NCI-H146 (cell line): ENCODE measurements at regions not wholly inside any gene's neighbourhood (a gene's known extent, or its start where the extent isn't known, plus 50 kb on each side); places are given as distances from the start of the nearest gene placed in this dataset.

Source experiments
- DNase-seq: peaks from one replicate; lab custom pipeline; 2025; lab: John Stamatoyannopoulos, UW

DNA sequence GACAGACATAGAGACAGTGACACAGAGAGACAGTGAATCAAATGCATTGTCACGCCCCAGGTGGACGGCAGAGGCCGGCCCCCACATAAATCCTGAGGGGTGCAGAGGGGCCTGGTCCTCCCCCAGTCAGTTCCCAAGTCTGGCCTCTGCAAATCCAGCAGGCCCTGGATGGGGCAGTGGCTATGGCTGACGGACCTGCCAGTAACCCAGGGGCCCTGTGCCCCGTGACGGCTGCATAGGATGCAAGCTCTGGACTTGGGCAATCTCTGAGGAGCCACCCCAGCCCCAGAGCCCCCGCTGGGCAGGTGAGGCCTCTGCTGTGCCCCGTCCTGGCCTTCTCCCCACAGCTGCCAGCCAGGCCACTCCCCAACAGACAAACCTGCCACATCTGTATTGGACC is 204.5 kb downstream of the BRD1 start:
- DNase-seq, result no peak

DNA sequence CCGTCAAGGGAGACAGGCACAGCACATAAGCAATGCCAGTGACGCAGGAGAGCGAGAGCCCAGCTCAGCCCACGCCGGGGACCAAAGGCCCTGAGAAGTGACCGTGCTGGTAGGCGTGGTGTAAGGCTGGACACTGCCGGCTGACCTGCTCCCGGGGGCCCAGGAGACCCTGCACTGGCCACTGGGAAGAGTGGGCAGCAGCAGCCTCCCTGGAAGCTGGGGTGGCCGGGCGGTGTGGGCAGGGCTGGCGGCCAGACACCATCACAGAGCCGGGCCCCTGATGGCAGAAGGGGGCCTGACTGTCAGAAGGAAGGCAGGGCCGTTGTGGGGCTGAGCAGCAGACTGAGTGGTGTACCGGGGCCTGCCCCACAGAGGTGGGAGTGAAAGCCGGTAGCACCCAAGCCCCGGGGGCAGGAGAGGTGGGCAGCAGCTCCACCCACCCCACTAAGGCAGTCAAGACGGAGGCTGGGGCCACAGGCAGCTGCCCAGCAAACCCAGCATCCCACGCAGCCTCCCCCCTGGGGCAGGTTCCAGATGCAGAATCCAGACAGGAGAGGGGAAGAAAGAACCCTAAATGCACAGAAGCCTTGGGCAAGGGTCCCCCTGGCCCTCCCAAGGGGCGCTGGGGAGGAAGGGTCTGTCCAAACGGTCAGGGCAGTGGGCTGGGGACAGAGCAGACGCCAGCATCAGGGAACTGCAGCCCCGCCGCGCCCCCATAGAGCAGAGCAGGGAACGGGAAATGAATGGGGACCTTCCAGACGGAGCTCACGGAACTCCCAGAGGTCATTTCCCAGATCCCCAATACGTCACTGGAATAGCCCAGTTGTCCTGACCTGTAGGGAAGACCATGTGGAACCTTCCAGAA is 205.2 kb downstream of the BRD1 start:
- no peak for DNase-seq

DNA sequence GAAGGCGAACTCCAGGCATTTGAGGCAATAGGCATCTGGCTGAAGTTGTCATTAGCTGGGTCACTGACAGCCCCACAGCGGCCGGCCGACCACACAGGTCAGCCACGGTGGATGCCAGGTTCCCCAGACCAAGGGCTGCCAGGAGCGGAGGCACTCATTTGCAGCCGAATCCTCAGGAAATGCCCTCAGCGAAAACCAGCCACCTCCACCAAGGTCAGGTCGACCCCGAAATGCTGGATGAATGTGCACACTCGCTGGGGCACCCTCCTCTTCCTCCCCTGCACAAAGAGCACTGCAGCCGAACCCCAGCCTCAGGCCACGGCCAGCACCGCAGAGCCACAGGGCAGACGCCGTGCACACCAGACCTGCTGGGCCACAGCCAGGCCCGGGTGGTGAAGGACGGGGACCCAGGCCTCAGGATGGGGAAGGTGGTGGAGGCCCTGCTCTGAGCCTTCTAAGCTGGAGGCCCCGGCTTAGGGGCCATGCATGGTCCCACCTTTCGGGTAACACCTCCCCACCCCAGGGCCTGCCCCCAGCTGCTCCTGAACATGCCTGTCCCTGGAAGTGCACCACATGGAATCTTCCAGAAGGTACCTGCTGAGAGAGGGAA is 206.0 kb downstream of the BRD1 start:
- DNase-seq, result no peak

DNA sequence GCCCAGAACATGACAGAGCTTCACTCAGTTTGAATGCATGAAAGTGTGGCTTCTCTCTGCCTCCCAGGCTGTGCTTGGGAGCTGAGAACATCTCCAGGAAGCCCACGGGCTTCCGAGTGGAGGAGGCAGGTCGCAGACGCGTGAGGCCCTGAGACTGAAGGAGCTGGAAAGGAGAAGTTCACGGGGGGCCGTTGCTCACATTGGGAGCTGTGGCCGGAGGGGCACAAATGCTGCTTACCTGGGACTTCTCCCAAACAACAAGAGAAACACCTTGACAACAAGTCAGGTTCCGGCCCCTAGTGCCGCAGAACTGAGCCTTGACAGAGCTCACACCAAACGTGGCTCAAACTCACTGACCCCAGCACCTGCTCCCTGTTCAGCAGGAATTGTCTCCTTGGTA is 207.0 kb downstream of the BRD1 start:
- no peak for DNase-seq

DNA sequence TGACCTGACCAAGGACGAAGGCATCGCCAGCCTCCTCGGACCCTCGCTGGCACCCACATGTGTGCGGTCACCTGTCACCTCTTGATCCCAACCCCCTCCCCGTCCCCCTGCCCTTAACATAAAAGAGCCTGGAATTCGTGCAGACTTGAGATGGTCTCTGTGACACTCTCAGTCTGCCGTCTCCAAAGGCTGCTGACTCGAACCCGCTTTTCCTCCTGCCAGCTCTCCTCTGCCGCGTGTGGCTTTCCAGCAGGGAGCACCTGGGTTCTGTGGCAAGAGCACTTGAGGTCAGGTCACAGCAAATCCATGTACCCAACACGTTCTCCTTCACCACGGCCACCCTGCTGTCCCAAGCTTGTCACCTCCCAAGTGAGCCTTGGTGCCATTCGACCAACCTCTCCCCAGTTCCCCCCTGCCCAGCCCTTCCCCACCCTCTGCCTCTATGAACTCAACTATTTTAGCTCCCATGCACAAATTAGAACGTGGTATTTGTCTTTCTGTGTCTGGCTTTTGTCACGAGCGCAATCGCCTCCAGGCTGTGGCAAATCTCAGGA is 207.6 kb downstream of the BRD1 start:
- DNase-seq, result no peak

DNA sequence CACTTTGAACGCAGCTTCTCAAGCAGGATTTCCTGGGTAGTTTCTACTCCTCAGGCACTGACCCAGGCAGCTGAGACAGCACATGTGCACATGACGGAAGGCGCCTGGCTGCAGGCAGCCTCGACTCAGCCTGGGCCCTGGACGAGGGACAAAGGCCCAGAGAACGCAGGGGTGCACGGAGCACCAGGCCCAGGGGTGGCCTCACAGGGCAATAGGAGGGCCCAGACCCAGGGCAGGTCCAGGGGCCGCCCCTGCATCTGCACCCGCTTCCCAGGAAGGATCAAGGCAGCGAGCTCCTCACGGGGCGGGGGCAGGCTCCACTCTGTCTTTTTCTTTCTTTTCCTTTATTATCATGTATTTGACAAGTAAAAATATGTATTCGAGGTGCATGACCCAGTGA is 208.4 kb downstream of the BRD1 start:
- no peak for DNase-seq

DNA sequence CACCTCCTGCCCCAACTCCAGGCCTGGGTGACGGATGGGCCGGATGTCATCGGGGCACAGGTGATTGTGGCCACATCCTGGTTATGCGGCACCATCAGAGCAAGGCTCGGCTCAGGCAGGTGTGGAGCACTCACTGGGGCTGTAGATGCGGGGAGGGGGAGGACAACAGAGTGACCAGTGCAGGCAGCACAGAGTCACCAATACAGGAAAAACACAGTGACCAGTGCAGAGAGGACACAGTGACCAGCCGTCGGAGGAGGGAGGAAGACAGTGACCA is 209.1 kb downstream of the BRD1 start:
- no peak for DNase-seq

DNA sequence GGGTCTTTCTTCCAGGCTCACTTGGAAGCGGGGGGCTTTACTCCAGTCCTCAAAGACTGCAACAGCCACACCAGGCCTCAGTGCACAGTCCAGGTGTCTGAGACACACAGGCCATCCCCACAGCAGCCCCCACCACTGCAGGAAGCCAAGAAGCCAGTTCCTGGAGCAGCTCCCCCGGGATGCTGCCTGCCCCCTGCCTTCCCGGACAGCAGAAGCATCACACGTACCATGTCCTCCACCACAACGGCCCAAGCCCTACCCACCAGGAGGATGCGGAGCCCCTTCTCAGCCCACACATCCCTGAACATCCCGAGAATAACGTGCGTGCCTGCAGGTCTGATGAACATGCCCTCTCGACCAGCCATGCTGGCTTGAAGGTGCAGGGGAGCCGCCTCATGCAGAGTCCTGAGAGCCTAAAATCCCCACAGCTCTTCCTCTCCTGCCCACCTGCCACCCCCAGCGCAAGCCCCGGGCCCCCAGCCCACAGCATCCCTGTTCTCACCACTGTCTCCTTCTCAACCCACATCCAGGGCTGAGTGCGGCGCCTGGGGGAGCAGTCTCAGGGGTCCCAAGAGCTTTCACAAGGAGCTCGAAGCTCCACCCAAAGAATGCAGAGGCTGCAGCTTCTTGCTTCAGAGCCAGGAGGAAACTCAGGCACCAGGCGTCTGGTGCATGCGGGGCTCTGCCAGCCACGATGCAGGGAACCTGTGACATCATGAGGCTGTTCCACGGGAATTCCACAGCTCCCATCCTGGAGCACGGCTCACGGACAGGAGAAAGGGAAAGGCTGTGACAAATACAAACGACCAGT is 209.6 kb downstream of the BRD1 start:
- DNase-seq, result no peak

DNA sequence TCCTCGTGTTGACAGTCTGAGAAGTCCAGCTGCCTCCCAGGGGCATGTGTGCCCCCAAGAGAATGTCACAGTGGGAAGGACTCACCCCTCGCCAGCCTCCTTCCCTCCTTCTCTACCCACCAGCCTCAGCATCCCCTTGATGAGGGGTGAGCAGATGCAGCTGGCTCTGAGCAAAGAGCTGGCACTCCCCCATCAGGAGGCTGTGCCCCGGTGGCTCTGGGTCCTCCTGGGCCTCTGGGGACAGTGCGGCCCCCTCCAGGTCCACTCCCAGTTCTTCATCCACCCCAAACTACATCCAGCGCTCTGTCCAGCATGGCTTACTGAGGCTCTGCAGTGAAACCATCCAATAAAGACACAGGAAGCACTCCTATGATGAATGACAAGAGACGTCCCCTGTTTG is 210.4 kb downstream of the BRD1 start:
- DNase-seq, result no peak

DNA sequence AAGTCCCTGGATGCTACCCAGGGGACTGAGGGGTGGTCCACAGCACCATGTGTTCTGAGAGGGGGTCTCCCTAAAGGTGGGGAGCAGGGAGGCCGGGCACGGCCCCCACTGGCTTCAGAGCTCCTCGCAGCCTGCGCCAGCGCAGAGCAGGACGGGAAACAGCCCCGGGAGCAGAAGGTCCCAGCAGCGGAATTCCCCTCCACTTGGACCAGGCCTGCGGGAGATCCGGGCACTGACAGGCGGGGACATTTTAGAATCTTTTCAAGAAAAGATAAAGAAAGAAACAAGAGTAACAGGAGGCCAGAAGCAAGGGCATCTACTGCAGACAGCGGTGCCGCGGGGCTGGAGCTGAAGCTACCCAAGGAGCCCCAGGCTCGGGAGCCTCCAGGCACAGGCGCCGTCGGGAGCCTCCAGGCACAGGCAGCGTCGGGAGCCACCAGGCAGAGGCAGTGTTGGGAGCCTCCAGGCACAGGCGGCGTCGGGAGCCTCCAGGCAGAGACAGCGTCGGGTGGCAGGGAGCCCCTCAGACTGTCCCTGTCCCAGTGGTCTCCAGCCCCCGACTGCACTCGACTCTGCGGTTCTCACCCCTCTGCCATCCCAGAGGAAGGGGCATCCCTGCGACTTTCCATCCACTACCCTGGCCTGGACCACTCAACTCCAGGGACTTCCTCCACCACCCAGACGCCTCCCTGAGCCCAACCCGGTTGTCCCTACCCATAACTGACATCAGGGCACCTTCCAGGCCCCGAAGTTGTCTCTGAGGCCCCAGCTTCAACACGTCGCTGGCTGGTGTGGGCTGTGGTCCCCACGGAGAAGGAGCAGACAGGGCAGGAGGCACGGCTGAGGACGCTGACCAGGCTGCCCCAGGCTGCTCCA is 211.1 kb downstream of the BRD1 start:
- no peak for DNase-seq

DNA sequence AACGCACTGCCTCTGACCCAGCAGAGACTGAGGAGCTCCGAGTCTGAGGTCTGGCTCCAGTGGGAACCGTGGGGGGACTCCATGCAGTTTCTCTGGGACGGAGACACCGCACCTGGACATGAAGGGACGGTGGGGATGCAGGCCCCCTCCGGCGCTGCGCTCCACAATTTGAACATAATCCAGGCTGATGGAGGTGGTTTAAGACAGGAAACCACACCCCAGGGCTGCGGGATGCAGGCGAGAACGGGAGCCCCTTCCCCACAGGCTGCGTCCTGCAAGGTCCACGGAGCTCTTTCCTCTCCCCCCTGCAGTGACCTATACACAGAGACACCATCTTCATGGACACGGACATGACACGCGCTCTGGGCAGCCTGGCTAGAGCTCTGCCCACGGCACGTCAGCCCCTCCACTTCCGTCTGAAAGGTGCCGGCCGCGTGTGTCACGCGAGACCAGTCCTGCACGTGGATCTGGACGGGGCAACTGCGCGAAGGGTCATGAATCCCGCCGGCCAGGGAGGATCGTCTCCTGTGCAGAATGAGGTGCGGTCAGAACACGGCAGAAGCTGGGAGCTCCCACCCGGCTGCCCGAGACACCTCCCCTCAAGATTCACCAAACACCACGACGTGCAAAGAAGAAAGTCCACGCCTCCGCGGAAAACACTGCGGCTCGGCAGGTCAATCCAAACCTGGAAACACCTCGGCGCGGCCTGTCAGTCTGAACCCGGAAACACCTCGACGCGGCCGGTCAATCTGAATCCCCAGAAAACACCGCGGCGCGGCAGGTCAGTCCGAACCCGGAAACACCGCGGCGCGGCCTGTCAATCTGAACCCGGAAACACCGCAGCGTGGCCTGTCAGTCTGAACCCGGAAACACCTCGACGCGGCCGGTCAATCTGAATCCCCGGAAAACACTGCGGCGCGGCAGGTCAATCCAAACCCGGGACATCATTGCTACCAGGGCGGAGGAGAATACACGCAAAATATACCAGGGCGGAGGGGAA is 212.4 kb downstream of the BRD1 start:
- DNase-seq, result no peak

DNA sequence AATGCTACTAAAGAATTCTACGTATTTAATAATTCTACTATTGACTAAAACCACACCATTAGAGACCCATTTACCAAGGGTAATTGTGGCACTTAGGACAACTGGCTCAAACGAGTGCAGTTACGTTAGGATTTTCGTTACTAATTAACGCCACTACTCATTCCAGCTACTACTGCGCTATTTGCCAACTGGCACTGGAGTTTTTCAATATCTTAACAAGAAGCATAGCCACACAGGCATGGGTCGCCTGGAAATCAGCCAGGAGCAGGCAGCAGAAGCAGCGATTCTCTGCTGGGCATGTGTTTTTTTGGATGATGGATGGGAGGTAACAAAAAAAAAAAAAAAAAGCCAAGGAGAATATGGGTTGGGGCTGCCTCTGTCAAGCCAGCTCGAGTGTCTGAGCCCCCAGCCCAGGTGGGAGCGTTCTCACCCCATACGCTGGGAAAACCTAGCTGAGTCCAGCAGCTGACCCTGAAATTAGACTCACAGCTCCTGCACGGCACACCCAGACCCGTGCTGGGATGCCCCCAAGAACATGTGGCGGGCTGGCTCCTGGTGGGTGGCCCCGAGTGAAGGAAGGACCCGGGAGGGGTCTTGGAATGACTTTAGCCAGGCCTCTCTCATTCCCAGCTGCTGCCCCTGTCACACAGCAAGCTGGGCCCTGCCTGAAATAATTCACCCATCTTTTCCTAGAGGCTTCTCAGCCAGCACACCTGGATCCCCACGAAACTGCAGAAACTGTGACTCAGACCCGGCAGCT is 214.0 kb downstream of the BRD1 start:
- DNase-seq, result no peak

DNA sequence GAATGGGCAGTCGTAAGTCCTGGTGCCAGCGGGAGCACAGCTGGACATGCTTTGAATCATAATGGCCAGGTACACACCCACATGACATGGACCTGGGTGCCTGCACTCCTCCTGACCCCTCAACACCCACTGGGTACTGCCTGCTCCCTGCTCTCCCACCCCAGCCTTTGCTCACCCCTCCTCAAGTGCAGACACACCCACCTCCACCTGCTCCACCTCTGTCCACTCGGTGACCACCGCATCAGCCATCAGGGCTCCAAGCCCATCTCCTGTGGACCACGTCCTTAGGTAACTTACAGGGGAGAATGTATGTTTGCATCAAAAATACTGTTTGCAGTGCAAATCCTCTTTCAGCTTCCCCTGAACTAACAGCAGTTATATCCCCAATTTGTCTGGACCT is 214.6 kb downstream of the BRD1 start:
- no peak for DNase-seq

DNA sequence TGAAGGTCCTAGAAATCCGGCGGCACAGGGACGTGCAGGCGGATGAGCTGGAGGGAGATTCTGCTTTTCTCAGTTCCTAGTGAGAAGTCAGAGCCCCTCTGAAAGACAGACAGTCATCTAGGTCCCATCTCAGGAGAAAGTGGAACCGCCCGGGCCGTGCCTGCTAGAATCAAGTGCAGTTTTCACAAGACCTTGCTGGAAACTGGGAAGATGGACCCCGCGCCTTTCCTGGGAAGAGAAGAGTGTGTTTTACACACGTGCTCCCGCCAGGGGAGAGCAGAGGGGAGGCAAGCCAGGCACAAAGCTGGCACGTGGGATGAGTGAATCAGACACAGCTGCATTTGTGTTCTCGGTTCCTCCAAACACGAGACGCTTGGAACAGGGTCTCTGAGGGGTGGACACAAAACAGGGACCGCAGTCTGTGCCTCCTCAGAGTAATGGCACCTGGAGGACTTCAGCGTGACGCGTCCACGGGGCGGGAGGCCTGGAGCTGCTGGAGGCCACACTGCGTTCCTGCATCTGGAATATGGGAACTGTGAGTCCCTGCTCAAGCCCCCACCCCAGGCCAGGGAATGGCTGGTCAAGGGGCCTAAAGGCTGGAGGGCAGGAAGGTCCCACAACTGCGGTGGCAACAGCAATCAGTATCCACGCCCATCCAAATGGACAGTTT is 218.3 kb downstream of the BRD1 start:
- DNase-seq, result no peak

DNA sequence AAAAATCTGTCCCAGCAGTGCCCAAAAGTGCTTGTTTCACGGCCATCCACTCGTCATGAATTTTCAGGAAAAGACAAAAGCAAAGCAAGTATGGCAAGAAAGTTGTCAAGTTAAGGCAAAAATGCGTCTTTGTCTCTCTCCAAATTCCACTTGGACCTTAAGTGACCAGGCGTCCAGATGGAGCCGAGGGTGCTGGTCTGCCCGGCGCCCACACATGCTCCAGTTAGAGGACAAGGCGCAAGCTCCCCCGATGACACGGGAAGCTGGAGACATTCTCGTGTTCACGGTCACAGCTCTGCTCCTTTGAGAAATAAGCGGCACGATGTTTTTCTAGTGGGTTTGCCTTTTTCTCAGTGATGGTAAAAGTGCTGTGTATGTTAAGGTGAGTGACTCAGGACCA is 219.0 kb downstream of the BRD1 start:
- no peak for DNase-seq

DNA sequence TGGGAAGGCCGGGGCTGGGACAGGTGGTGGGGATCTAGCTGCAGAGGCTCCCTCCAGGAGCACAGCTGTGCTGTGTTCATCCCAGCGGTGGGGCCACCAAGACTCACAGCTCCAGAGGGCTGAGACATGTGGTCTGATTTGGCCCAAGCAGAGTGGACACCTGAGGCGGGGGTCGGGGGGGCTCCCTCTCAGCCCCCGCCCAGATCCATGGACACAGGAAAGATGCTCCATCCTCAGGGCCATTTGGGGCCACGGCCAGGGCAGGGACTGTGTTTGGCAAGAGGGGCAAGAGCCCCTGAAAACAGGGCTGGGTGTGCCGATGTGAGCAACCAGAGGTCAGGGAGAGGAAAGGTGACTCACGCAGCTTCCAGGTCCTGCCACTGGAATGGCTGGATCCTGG is 219.4 kb downstream of the BRD1 start:
- DNase-seq, result no peak

DNA sequence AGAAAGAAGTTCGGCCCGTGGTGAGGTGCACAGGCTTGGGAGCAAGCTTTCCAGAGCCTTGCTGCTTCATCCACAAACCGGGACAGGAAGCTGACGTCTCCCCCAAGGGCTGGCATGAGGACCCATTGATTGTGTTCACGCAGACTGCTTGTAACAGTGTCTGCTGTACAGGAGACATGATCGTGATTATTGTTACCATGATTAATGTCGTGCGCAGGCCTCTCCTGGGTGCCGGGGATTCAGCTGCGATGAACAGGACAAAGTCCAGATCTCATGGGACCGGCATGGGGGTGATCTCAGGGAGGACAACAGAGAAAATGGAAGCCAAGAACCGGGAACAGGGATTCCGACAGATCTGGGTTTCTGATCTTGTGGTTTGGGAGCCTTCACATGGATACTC is 219.9 kb downstream of the BRD1 start:
- no peak for DNase-seq

DNA sequence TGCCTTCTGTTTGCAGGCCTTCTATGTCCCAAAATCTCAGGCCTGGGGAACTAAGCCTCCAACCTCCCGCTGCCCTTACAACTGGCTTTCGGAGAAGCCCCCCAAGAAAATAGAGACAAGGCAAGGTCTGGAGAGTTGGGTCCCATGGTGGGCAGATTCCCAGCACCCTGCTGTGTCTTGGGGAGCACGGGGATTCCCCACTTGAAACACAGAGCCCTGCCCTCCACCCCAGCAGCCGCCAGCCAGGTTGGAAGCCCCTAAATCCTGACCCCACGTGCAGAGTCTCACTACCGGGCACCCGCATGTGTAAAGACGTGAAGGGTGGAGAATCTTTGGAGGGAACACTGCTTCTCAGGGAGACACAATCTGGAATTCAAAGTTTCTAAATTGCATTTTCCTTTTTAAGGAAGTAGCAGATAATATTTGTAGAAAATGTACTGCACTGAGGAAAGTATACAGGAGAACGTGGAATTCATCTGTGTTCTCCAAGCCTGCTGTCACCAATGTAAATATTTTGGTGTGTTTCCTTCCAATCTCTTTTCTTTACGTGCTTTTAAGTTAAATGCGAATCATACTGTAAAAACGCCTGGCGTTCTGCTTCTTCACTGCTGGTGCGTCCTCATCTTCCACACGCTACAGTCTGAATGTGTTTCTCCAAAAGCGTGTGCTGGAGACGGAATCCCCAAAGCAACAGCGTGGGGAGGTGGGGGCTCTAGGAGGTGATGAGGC is 220.9 kb downstream of the BRD1 start:
- no peak for DNase-seq
